Upper lobe of left lung (tissue), 6 donors: ENCODE measurements at regions not wholly inside any gene's neighbourhood (a gene's known extent, or its start where the extent isn't known, plus 50 kb on each side); places are given as distances from the start of the nearest gene placed in this dataset.
"Not testable (repeated sequence)": the region's sequence is repeated elsewhere in the genome, so short reads cannot be mapped to it uniquely, and the experiment has no call there.

Experiments
- ATAC-seq, 2 donors: fragments of 200-7000 bp; cut with Tn5 transposase; one replicate each; pipeline ENCODE4 v1.9.1; 2022; ENCODE audit warnings: mild to moderate bottlenecking in 2 of 2, moderate library complexity in 2 of 2; ENCODE audit not compliant: low FRiP score in 2 of 2
- DNase-seq, 2 donors: peaks; one replicate each; pipeline ENCODE4 v3.0.0-alpha.2; 2019 to 2020
- H3K27ac ChIP-seq, 4 donors: fragments of 200-600 bp; sonication (generic); one replicate each; pipeline ENCODE4 v1.5.1; 2016 to 2019
- H3K27me3 ChIP-seq, 4 donors: fragments of 200-600 bp; sonication (generic); one replicate each; pipeline ENCODE4 v1.5.1; 2017 to 2019
- H3K36me3 ChIP-seq, 4 donors: fragments of 200-600 bp; sonication (generic); one replicate each; pipeline ENCODE4 v1.5.1; 2016 to 2019
- H3K4me1 ChIP-seq, 4 donors: fragments of 200-600 bp; sonication (generic); one replicate each; pipeline ENCODE4 v1.5.1; 2018 to 2019
- H3K4me3 ChIP-seq, 4 donors: fragments of 200-600 bp; sonication (generic); one replicate each; pipeline ENCODE4 v1.5.1; 2017 to 2019; ENCODE audit warnings: mild to moderate bottlenecking in 2 of 4, moderate library complexity in 1 of 4
- H3K9me3 ChIP-seq, 4 donors: fragments of 200-600 bp; sonication (generic); one replicate each; pipeline ENCODE4 v1.5.1; 2018 to 2019
- EP300 ChIP-seq, 4 donors: sonication (generic); formaldehyde crosslinking; IDR thresholded peaks; one replicate each; pipeline ENCODE4 v1.5.1; 2017; ENCODE audit warnings: antibody characterized with exemption in 4 of 4, control low read depth in 2 of 4
- POLR2A ChIP-seq, 4 donors: fragments of 450-650 bp; IDR thresholded peaks; one replicate each; pipeline ENCODE4 v1.5.1; 2016 to 2017; ENCODE audit warnings: antibody characterized with exemption in 4 of 4, mild to moderate bottlenecking in 2 of 4
- POLR2AphosphoS5 ChIP-seq, 2 donors: sonication (generic); formaldehyde crosslinking; IDR thresholded peaks; one replicate each; pipeline ENCODE4 v1.5.1; 2017; ENCODE audit warnings: antibody characterized with exemption in 2 of 2
- WGBS, 2 donors: methylation state at CpG; one replicate each; pipeline ENCODE4 v1.1.5; 2017 to 2018; 5-methylcytosine and 5-hydroxymethylcytosine counted together
- TF ChIP-seq, protein P1 (sequence below), 6 experiments: fragments of 450-650 bp in 4 of 6; fragments of 200-600 bp in 2 of 6; sonication (generic) in 2 of 6; IDR thresholded peaks; one replicate each; pipeline ENCODE4 v1.5.1; 2016 to 2019; ENCODE audit warnings: antibody characterized with exemption in 6 of 6
- donor health status: DM: no; HTN: no; CAD: no; lungs with moderate emphysema.
- donor health status: DM: no; HTN: yes; CAD: no; lungs with severe emphysema.

- WGBS, 2 donors = 75 to 93% methylated on average over 1 of the region's 1 CpG
These were observed 544.1 kb downstream of the KCNH5 start for GRCh38 chr14:62501021-62501750.

GRCh38 chr14:62505045-62505444 is 540.2 kb downstream of the KCNH5 start:
- Histone ChIP-seq H3K27ac (no peak overlapping the region), H3K27me3 (no peaks in the 10 kb centered on the region), H3K9me3 (no peaks in the 10 kb centered on the region), H3K4me1 (no peaks in the 10 kb centered on the region), H3K36me3 (no peaks in the 10 kb centered on the region), H3K4me3 (no peak overlapping the region)
- TF ChIP-seq POLR2A (IDR thresholded peaks at IDR 0.05) (no peak), POLR2AphosphoS5 (IDR thresholded peaks at IDR 0.05) (no peak), EP300 (IDR thresholded peaks at IDR 0.05) (no peak)
- TF ChIP-seq, protein P1, sequence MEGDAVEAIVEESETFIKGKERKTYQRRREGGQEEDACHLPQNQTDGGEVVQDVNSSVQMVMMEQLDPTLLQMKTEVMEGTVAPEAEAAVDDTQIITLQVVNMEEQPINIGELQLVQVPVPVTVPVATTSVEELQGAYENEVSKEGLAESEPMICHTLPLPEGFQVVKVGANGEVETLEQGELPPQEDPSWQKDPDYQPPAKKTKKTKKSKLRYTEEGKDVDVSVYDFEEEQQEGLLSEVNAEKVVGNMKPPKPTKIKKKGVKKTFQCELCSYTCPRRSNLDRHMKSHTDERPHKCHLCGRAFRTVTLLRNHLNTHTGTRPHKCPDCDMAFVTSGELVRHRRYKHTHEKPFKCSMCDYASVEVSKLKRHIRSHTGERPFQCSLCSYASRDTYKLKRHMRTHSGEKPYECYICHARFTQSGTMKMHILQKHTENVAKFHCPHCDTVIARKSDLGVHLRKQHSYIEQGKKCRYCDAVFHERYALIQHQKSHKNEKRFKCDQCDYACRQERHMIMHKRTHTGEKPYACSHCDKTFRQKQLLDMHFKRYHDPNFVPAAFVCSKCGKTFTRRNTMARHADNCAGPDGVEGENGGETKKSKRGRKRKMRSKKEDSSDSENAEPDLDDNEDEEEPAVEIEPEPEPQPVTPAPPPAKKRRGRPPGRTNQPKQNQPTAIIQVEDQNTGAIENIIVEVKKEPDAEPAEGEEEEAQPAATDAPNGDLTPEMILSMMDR (IDR thresholded peaks at IDR 0.05) = no peak
- ATAC-seq (no peak), DNase-seq (no peak)
- WGBS, 2 donors = 78 to 85% methylated on average over 4 of the region's 4 CpGs

More at GRCh38 chr14:62501021-62501750, 544.1 kb downstream of the KCNH5 start:
- no peak overlapping the region for H3K27ac ChIP-seq
- DNase-seq (no peak), ATAC-seq (no peak)
- H3K9me3 ChIP-seq = peaks cover 4 to 19% (median 14%) of the 10 kb centered on the region in 4 donors
- no peaks in the 10 kb centered on the region for H3K36me3 ChIP-seq
- H3K4me3 ChIP-seq = no peak overlapping the region
- H3K4me1 ChIP-seq = no peaks in the 10 kb centered on the region
- no peaks in the 10 kb centered on the region for H3K27me3 ChIP-seq
- TF ChIP-seq, protein P1 (IDR thresholded peaks at IDR 0.05) = no peak
- no peak for TF ChIP-seq POLR2AphosphoS5 (IDR thresholded peaks at IDR 0.05)
- TF ChIP-seq POLR2A (IDR thresholded peaks at IDR 0.05) = no peak
- TF ChIP-seq EP300 (IDR thresholded peaks at IDR 0.05) = no peak

DNA sequence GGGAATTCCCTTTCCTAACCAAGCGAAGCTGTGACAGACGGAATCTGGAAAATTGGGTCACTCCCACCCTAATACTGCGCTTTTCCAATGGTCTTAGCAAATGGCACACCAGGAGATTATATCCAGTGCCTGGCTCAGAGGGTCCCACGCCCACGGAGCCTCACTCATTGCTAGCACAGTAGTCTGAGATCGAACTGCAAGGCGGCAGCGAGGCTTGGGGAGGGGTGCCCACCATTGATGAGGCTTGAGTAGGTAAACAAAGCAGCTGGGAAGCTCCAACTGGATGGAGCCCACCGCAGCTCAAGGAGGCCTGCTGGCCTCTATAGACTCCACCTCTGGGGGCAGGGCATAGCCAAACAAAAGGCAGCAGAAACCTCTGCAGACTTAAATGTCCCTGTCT is 523.9 kb downstream of the KCNH5 start:
- not testable (repeated sequence) for H3K27ac ChIP-seq, H3K4me3 ChIP-seq, ATAC-seq, H3K36me3 ChIP-seq, H3K27me3 ChIP-seq, H3K4me1 ChIP-seq
- peak in 1 of 2 donors; percentile 5 for DNase-seq
- peaks cover 0 to 15% (median 2%) of the 10 kb centered on the region in 4 donors for H3K9me3 ChIP-seq
- WGBS, 2 donors = 89 to 94% methylated on average over 9 of the region's 9 CpGs

DNA sequence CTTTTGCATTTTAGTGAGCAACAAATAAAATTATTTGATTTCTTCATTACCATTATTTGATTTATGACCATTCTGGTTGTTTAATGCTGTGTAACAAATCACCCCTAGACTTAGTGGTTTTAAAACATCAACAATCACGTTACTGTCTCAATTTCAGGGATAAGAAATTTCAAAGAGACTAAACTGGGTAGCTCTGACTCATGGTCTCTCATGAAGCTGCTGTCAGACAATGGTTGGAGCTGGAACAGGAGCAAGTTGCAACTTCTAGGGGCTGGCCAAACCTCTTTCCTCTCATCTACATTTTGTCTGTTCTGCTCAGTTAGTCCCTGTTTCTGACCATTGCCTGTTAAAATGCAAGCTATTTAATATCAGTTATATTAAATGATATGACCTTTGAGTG is 517.0 kb downstream of the KCNH5 start:
- DNase-seq = no peak
- Histone ChIP-seq H3K4me1 (no peaks in the 10 kb centered on the region), H3K4me3 (no peak overlapping the region), H3K27me3 (no peaks in the 10 kb centered on the region), H3K36me3 (no peaks in the 10 kb centered on the region), H3K9me3 (no peaks in the 10 kb centered on the region), H3K27ac (no peak overlapping the region)
- 71 to 78% methylated on average over 1 of the region's 1 CpG for WGBS, 2 donors
- ATAC-seq = no peak
- TF ChIP-seq POLR2AphosphoS5 (IDR thresholded peaks at IDR 0.05) (no peak), POLR2A (IDR thresholded peaks at IDR 0.05) (no peak), EP300 (IDR thresholded peaks at IDR 0.05) (no peak)
- TF ChIP-seq, protein P1 (IDR thresholded peaks at IDR 0.05) = no peak

DNA sequence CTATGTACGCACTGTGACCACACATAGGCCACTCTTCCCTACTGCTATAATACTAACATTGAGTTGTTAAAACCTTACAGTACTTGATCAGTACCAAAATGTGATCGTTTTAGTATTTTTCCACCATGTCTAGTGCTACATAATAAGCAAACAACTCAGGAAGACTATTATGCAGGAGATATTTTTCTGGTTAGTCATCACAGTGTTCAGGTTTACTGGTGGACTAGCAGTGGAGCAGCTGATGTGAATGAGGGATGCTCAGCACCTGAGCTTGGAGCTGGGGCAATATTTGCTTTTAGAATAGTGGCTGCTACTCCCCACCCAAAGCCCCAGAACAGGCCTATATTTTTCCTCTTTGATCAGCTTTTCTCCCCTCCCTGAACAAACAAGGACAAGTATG is 513.1 kb downstream of the KCNH5 start:
- no peak for ATAC-seq
- Histone ChIP-seq H3K9me3 (no peaks in the 10 kb centered on the region), H3K27ac (no peak overlapping the region), H3K36me3 (no peaks in the 10 kb centered on the region), H3K4me3 (no peak overlapping the region), H3K27me3 (no peaks in the 10 kb centered on the region), H3K4me1 (no peaks in the 10 kb centered on the region)
- TF ChIP-seq, protein P1 (IDR thresholded peaks at IDR 0.05) = no peak
- no peak for TF ChIP-seq POLR2AphosphoS5 (IDR thresholded peaks at IDR 0.05)
- no peak for TF ChIP-seq POLR2A (IDR thresholded peaks at IDR 0.05)
- TF ChIP-seq EP300 (IDR thresholded peaks at IDR 0.05) = no peak
- 78 to 79% methylated on average over 2 of the region's 2 CpGs for WGBS, 2 donors
- no peak for DNase-seq
